ENCODE measurements at regions not wholly inside any gene's neighbourhood (a gene's known extent, or its start where the extent isn't known, plus 50 kb on each side); places are given as distances from the start of the nearest gene placed in this dataset.

DNA sequence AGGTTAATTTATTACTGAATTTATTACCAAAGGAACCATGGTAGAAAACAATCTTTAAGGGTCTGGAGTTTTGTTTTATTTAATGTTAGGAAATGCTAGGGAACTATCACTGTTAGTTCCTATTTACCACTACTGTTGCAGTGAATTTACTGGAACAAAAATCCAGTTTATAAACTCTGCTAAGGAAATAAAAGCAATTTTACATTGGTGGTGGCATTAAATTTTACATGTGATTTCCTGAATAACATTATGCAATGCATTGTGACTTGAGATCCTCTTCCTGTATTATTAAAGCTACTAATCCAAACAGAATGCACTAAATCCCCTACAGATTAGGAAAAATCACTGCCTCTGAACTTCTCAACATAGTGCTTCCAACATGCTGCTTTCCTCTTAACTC lies 599.5 kb upstream of the PTGER4 start:
- intact Hi-C loops (cut with DNase I; ENCODE audit: low total_unique reads) = no loop called here
- no peak for DNase-seq (ENCODE audit: low spot score in 2 of 2)
- no peak overlapping the region for H3K4me3 ChIP-seq (ENCODE audit: low read depth, poor library complexity, severe bottlenecking)
- TF ChIP-seq, protein P1, sequence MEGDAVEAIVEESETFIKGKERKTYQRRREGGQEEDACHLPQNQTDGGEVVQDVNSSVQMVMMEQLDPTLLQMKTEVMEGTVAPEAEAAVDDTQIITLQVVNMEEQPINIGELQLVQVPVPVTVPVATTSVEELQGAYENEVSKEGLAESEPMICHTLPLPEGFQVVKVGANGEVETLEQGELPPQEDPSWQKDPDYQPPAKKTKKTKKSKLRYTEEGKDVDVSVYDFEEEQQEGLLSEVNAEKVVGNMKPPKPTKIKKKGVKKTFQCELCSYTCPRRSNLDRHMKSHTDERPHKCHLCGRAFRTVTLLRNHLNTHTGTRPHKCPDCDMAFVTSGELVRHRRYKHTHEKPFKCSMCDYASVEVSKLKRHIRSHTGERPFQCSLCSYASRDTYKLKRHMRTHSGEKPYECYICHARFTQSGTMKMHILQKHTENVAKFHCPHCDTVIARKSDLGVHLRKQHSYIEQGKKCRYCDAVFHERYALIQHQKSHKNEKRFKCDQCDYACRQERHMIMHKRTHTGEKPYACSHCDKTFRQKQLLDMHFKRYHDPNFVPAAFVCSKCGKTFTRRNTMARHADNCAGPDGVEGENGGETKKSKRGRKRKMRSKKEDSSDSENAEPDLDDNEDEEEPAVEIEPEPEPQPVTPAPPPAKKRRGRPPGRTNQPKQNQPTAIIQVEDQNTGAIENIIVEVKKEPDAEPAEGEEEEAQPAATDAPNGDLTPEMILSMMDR (IDR thresholded peaks at IDR 0.05) = no peak
- no peak for TF ChIP-seq POLR2A (IDR thresholded peaks at IDR 0.05)

DNA sequence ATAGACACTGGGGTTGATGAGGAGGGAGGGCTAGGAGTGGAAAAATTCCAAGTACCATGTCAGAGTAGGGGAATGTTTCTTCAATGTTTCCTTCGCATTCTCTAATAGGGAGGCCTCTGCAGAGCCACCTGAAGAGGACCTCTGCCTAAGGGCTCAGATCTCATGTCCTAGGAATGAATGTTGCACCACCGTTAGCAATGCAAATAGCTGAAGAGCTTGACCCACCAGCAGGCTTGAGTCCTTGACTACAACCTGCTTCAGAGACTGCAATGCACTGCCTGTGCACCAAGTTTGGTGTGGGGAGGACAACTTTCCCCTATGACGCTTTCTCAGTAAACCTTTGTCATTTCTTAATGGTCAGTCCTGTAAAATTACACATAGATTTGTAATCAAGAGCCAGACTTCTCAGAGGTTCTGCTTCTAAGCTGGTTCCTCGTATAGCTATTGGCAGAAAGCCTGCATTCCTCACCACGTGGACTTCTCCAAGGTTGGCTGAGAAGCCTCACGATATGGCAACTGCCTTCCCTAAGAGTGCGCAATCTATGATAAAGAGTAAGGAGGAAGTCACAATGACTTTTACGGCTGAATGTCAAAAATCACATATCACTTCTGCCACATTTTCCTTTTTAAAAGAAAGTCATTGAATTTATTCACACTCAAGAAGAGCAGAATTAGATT lies 600.7 kb upstream of the PTGER4 start:
- TF ChIP-seq, protein P1 (IDR thresholded peaks at IDR 0.05) = no peak
- no peak for TF ChIP-seq POLR2A (IDR thresholded peaks at IDR 0.05)

DNA sequence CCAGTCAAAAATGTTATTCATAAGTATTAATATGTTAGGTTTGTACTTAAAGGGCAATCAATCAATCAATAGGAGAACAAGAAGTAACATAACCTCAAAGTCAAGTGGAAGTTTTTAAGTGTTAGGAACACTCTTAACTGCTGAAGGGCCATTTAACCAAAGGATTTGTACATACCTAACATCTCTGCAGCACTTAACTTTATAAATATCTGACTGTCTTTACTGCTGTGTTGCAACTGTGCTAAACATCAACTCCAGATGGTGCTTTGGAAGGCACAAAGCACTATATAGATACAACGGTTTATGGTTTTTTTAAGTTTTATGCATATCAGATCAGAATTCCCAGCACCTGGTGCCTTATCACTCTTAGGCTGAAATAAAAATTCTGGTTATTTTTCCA lies 604.9 kb upstream of the PTGER4 start:
- 71 to 76% methylated on average over 1 of the region's 1 CpG for WGBS, 2 donors
- no peak overlapping the region for H3K4me3 ChIP-seq (ENCODE audit: low read depth, poor library complexity, severe bottlenecking)
- intact Hi-C loops (cut with DNase I; ENCODE audit: low total_unique reads) = no loop called here
- DNase-seq (ENCODE audit: low spot score in 2 of 2) = no peak
- TF ChIP-seq, protein P1 (IDR thresholded peaks at IDR 0.05) = no peak
- no peak for TF ChIP-seq POLR2A (IDR thresholded peaks at IDR 0.05)

More for the DNA sequence above, 600.7 kb upstream of the PTGER4 start:
- intact Hi-C loops (cut with DNase I; ENCODE audit: low total_unique reads) = no loop called here
- DNase-seq (ENCODE audit: low spot score in 2 of 2) = no peak
- no peak overlapping the region for H3K4me3 ChIP-seq (ENCODE audit: low read depth, poor library complexity, severe bottlenecking)
- WGBS, 2 donors = 80 to 82% methylated on average over 8 of the region's 8 CpGs

DNA sequence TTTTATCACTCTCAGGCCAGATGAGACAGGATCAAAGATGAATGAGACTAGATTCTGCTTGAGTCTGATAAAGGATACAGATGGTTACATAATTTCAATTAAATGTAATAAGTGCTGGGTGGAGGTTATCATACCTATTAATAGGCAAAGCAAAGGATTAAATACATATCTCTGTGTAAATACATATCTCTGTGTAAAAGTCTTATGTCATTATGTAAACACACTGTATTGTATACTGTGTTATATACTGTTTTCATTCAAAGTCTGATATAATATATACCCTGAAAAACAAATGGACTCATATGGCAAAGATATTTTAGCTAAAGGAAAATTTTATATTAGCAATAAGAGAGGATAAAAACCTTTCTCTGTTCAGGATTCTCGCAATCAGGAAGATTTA lies 605.8 kb upstream of the PTGER4 start:
- DNase-seq (ENCODE audit: low spot score in 2 of 2) = no peak
- intact Hi-C loops (cut with DNase I; ENCODE audit: low total_unique reads) = no loop called here
- H3K4me3 ChIP-seq (ENCODE audit: low read depth, poor library complexity, severe bottlenecking) = no peak overlapping the region
- TF ChIP-seq, protein P1 (IDR thresholded peaks at IDR 0.05) = no peak
- TF ChIP-seq POLR2A (IDR thresholded peaks at IDR 0.05) = no peak
- WGBS, 2 donors = 92 to 94% methylated on average over 1 of the region's 1 CpG

DNA sequence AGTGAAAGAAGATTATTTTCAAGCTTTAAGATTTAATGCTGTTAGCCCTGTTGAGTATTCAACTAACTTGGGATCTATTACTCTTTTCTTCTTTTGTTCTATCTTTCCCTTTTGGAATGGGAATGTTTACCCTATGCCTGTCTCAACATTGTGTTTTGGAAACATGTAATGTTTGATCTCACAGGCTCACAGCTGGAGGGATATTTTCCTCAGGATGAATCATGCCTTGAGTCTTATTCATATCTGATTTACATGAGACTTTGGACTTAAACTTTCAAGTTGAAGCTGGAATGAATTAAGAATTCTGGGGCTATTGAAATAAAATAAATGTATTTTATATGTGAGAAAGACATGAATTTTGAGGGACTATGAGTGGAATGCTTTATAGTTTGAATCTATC lies 607.8 kb upstream of the PTGER4 start:
- TF ChIP-seq POLR2A (IDR thresholded peaks at IDR 0.05) = no peak
- TF ChIP-seq, protein P1 (IDR thresholded peaks at IDR 0.05) = no peak
- H3K4me3 ChIP-seq (ENCODE audit: low read depth, poor library complexity, severe bottlenecking) = no peak overlapping the region
- intact Hi-C loops (cut with DNase I; ENCODE audit: low total_unique reads) = no loop called here
- no peak for DNase-seq (ENCODE audit: low spot score in 2 of 2)

DNA sequence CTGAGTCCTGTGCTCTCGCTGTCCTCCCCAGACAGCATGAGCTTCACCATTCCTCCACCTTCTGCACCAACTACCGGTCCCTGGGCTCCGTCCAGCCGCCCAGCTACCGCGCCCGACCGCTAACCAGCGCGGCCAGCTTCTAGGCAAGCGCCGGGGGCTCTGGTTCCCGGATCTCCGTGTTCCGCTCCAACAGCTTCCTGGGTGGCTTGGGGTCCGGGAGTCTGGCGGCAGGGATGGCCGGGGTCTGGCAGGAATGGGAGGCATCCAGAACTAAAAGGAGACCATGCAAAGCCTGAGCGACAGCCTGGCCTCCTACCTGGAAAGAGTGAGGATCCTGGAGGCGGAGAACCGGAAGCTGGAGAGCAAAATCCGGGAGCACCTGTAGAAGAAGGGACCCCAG lies 613.1 kb upstream of the PTGER4 start:
- H3K4me3 ChIP-seq (ENCODE audit: low read depth, poor library complexity, severe bottlenecking) = no peak overlapping the region
- intact Hi-C loops (cut with DNase I; ENCODE audit: low total_unique reads) = no loop called here
- 96 to 99% methylated on average over 22 of the region's 22 CpGs for WGBS, 2 donors
- no peak for TF ChIP-seq POLR2A (IDR thresholded peaks at IDR 0.05)
- TF ChIP-seq, protein P1 (IDR thresholded peaks at IDR 0.05) = no peak
- DNase-seq (ENCODE audit: low spot score in 2 of 2) = no peak
